GM19468 (cell line): ENCODE measurements at regions not wholly inside any gene's neighbourhood (a gene's known extent, or its start where the extent isn't known, plus 50 kb on each side); places are given as distances from the start of the nearest gene placed in this dataset.

ENCODE experiments used
- ATAC-seq: cut with Tn5 transposase; IDR thresholded peaks from one replicate; pipeline ENCODE4 v1.9.1; 2021; ENCODE audit warnings: mild to moderate bottlenecking, moderate library complexity, moderate number of reproducible peaks; ENCODE audit not compliant: unreplicated experiment; ENCODE audit errors: extremely low read depth

DNA sequence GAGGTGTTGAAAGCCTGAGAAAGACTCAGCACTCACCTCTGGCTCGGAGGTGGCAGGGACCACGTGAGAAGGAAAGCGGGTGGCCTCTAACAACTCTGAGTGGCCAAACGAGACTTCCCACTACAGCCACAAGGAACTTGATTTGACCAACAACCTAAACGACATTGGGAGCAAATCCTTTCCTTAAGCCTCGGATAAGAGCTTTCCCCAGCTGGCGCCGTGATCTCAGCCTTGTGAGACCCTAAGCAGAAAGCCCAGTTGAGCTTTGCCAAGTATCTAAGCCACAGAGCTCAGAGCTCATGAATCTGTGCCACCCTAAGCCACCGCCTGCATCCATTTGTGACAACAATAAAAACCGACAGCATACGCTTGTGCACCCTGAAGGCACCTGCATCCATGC is 636.0 kb downstream of the TBC1D22A start:
- ATAC-seq, result no peak

DNA sequence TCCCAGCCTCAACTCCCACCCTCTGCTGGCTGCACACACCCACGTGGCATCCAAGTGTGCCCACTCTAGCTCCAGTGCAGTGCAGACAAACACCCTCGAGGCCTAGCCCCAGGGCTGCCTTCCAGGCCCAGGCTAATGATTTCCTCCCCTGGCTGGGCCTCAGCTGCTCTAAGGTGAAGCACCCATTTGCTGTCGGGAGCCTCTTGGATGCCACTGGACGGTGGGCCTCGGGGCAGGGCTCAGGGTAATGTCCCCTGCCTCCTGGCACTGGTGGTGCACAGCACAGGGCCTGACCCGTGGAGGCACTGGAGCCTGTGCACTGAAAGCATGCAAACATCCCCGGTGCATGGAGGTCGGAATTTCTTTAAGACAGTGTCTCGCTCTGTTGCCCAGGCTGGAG is 635.2 kb downstream of the TBC1D22A start:
- ATAC-seq, result no peak

DNA sequence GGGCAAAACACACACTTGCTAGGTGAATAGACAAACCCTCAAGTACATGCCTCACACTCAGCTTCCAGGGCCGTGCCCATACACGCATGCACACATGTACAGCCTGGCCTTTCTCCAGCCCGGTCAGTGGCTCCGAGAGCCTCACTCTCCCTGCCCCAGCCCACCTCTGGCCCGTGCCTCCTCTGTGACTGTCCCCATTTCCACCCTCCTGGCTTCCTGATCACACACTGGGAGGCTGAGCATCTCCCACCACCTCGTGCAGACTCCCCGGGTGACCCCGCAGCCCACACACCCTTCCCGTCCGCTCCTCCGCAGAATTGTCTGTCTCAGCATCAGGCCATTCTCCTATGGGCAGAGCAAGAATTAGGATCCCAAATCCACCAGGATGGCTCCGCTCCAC is 634.1 kb downstream of the TBC1D22A start:
- no peak for ATAC-seq

DNA sequence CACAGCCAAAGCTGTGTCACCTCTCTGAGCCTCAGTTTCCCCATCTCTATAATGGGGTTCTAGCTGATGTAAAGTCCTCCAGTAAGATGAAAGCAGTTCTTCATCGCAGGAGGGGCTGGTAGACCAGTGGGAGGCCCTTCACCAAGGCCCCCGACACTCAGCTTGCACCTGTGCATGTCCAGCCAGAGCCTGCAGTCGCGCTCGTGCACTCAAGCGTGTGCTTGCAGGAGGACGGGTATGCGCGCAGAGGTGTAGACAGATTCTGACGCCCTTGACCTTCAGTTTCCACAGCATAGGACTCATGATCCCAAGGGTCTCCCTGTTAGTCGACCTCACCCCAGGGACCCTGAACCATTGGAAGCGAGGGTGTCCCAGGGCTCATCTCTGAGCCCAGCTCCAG is 633.7 kb downstream of the TBC1D22A start:
- no peak for ATAC-seq

DNA sequence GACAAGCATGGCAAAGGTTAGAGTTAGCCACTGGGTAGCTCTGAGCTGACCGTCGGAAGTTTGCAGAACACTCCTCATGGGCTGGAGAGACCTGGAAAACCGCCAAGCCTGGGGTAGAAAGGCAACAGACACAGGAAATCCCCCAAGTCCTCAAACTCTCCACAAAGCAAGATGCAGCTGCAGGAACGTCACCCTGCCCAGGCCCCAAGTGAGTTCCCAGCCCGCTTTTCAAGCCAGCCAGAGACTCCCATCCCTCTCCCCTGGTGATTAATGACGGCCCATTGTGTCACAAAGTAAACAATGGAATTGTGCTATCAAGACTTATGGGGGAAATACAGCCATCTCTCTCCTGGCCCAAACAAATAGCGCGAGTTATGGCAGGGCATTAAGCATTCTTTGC is 633.0 kb downstream of the TBC1D22A start:
- ATAC-seq, result no peak

DNA sequence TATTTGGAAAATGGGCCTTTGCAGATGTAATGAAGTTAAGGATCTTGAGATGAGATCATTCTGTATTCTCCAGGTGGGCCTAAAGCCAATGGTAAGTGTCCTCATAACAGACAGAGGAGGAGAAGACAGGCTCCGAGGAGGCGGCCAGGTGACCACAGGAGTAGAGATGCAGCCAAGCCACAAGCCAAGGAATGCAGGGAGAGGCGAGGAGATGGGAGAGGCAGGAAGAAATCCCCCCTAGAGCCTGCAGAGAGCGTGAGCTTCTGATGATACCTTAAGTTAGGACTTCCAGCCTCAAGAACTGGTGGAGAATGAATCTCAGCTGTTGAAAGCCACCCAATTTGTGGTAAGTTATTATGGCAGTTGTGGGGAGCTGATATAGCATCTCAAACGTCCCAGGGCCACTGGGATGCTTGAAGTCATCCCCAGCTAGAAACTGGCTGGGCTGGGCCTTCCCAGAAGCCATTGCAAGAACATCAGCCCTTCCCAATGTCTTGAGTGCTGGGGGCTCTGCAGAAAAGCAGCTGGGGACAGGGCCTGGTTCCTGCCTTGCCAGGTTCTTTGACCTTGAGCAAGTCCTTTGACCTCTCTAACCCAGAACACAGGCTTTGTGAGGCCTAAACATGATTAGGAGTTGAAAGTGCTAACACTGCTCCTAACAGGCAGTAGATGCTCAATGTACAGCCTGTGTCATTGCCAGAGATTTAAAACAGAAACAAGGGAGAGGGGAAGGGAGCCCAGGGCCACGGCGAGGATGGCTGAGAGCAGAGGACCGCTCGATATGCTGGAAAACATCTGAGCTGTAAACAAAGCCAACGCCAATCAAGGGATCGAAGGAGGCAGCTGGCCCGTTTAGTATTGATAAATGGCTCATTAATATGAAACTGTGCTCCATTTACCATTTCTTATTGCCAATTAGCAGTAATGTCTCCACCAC is 632.3 kb downstream of the TBC1D22A start:
- no peak for ATAC-seq

DNA sequence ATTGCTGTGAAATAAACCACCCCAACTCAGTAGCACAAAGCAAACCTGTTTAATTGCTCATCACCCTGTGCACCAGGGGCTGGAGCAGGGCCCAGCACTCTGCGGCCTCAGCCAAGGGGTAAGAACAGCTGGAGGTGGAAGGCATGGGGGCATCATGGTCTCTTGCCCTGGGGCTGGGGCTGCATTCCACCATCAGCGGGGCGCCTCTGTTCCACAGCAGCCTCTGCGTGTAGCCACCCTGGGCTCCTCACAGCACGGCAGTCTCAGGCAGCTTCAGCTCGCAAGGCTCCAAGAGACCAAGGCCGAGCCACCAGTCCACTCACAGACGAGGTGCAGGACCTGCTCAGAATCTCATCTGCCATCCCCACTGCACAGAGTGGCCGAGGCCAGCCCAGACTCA is 630.7 kb downstream of the TBC1D22A start:
- no peak for ATAC-seq

DNA sequence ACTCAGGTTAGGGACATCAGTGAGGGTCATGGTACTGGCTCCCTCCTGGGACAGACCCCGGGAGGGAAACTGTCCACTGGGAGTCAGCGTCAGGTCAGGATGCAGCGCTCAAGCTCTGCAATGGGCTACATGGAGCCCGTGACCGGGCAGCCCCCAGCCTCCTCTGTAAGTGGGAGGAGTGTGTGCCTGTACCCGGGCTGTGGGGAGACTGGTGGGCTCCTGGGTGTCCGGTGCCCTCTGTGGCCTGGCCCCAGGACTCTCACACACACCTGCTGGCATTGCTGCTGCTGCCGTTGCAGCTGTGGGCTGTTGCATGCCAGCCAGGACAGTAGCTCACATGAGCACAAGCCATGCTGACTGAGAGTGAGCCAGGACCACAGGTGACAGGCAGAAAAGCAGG is 630.3 kb downstream of the TBC1D22A start:
- no peak for ATAC-seq

DNA sequence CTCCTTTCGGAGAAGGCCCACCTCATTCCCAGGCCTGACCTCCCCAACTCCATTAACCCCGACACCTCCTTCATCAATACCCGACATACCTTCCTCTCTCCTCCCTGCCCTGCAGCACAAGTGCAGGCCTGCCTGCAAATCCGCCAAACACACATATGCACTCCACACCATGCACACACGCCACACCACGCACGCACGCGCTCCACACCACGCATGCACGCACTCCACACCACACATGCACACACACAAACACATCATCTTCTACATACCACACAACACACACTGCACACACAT is 629.6 kb downstream of the TBC1D22A start:
- ATAC-seq, result no peak

DNA sequence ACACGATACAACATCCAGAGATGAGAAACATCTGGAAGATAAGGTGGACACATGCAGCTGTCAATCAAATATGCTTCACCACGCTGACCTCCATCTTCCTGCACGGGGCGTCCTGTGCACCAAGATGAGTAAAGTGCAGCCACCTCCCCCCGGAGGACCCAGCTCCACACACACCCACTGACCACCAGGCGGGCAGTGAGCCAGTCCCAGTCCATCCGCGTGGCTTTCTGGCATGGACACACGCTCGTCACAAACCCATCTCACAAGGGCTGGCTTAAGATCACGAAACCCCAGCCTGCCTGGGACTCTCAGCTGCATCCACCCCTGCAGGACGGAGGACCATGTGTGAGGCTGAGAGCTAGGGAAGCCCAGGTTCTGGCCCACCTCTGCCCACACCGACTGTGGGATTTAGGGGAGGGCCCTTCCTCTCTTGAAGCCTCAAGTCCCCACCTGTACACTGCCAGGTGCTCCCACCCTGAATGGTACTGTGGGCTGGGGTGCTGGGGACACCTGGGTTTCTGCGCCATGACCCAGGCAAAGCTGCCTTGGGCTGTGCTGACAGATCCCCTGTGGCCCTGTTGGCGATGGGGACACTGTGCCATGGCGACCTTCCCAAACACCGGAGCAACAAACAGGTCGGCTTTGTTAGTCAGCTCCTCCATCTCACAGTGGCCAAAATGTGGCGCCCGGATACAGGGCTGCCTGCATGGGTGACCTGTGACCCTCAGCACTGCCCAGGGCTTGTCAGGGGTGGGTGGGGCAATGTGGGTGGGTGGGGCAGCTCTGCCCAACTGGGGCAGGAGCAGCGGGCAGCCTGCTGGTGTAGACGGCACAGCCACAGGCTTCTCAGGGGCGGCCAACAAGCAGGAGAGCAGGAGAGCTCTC is 629.0 kb downstream of the TBC1D22A start:
- no peak for ATAC-seq

DNA sequence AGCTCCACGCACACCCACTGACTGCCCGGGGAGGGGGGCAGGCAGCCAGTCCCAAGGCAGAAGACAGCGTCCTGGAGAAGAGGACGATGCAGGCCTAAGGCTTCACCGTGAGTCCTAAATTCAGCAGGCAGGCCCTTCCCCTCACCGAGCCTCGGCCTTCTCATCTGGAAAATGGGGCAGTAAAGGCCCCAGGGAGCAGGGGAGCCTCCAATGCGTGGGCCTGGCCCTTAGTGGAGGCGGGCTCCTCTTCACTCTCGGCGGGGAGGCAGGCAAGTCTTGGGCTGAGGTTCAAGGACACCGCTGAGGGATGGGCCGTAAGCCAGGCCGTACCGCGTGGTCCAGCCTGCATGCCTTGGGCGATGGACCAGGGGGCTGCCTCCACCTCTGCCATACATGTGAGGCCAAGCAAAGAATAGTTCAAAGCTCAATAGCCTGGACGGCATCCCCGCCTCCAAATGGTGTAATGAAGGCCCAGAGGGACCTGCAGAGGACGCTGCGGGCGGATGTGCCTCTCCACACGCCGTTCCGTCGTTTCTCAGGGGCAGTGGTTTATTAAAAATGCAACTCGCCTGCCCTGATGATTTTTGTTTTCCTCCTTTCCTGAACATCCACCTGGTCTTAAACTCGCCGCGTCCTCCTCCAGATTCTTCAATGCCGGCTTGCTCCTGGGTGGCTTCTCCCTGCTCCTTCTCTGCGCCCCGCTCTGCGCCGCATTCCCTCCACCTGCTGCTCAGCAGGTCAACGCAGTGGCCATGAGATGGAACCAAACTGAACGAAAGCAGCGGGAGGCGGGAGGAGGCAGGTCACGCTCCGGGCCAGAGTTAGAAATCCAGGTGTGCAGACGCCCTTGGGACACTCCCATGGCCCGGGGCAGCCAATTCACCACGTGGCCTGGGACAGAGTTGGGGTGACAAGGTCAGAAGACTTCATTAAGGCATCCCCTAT is 627.8 kb downstream of the TBC1D22A start:
- ATAC-seq, result no peak

DNA sequence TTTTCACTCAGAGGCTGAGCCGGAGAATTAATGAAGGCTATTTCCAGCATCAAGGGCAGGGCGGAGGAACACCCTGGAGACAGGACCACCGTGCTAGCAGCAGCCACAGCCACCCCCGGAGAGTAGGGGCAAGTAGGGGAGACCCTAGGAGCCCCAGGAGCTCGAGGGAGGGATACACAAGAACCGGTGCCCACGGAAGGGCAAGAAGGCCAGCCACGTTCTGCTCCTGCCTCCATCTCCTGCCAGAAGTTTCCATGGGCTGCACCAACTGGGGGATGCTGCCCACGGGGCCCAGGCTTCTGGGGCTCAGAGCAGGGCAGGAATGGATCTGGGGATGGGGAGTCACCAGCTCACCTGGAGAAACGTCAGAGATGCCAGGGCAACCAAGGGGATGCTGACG is 626.8 kb downstream of the TBC1D22A start:
- no peak for ATAC-seq

DNA sequence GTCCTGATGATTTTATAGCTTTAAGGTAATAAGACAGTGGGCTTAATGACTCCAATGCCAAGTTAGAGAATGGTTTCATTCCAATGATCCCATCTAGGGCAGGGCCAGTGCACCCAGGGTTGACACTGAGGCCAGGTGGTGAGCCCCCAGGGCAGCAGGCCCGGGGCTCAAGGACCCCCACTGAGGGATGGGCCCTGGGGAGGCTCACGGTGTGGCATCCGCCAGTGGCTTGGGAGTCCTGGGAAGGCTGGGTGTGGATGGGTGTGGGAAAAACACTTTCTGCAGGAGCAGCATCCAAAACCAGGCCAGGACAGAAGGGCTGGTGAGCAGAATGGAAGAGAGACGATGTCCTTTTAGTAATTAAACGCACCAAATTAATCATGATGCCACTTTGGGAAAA is 626.3 kb downstream of the TBC1D22A start:
- ATAC-seq, result no peak

DNA sequence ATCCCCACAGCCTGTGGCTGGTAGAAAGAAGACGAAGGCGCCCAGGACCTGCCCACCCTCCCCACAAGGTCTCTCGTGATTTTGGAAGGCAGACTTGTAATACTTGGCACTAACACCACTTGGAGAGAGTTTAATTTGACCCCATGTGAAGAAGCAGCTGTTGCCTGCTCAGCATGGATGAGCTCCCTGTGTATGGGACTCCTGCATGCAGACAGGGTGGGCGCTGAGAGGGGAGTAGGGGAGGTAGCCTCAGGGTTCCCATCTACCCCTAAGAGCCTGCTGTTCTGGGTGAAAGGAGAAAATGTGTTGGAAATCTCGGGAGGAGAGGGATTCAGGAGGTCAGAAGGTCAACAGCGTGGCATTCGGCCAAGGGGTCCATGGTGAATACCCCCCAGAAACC is 625.9 kb downstream of the TBC1D22A start:
- no peak for ATAC-seq

DNA sequence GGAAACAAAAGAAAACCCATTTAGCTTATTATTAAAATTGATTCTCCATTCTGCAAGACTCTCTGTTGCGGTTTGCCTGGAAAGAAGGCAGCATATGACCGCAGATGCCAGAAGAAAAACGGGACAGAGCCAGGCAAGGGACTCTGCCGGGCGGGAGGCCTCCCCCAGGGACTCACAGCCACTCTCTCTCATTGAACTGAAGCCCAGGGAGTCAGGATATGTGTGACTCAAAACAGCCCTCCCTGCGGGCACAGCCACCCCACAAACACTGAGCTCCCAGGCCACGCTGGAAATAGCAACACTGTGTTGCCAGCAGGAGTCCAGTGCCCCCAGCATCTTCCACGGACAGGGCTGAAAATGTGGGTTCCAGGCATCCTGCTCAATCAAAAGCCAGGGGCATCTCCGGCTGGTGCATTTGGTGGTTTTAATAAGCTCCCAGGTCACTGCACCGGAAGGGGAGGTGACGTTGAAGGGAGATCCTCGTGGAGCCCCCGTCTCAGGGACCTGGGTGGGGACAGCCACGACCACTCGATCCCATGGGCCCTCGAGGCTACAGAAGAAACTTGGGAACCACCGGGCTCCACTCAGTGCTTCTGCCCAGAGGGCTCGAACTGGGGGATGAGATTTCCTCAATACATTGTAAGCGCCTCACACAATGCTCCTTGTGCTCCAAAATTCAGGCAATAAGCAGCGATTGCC is 624.5 kb downstream of the TBC1D22A start:
- ATAC-seq, result no peak

DNA sequence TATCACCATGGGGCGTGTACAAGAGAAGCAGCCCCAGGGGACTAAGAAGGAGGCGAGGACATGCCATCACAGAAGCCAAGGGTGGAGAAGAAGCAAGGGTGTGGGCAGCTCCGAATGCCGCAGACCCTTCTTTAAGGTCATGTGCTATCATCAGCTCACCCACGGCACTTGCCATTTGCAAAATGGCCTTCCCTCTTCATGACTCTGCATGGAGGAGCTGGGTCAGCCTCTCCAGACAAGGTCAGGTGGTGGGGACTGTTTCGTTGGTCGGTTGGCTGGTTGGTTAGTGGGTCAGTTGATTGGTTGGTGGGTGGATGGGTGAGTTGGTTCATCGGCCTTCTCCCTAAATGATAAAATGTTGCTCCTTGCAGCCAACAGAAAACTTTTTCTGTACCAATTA is 622.5 kb downstream of the TBC1D22A start:
- no peak for ATAC-seq

DNA sequence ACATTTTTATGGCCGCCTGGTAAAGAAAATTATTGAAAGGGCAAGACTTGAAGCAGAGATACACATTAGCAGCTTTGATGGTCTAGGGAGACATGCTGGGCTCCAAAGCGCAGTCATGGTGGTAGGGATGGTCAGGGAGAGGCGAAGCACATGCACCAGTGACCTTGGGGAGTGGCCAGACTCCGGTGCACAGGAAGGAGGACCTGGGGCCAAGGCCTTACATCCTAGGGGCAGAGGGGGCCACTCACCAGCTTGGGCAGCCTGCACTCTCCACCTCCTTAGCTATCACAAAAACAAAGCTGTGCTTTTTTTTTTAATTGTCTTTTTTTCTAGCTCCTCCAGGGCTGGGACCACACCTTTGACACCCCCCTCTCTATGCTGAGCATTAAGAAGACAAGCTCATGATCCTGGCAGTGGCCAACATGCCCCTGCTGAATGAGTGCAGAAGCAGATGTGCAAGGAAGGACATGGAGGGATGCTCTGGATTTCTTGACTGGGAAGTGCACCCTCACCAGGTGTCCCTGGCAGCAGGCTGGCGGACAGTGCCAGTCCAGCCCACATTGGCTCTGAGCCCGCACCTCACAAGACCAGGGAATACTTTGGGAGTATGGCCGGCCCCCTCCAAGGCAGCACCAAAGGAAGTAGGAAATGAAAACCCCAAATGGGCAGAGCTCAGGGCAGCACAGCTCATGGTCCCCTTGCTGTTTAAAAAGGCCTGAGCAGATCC is 619.9 kb downstream of the TBC1D22A start:
- no peak for ATAC-seq

DNA sequence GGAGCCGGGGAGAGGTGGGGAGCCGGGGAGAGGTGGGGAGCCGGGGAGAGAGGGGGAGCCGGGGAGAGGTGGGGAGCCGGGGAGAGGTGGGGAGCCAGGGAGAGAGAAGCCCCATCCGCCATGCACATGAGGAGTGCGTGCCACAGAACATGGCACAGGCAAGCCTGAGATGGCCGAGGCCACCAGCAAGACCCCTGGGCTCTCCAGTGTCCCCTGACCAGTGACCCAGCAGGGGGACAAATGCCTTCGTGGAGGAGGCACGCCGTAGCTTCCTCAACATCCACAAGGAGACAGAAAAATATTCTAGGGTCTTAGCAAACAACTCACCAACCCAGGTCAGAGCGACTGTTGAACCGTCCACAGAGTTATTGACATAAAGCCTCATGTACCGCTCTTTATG is 618.8 kb downstream of the TBC1D22A start:
- no peak for ATAC-seq

DNA sequence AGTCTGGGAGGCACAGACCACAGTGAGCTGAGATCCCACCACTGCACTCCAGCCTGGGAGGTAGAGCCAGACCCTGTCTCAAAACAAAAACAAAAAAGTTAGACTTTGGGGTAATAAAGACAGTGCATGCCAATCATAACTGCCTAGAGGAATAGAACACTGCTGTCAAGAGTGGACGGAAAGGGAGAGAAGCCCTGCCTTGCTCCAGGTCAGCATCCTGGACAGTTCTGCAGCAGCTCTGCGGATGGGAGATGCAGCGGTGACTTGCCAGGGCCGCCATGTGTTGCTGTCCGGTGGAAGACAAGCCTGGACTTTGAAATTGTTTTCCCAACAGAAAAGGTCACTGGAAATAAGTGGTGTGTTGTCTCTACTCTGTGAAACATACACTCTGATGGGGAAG is 618.2 kb downstream of the TBC1D22A start:
- ATAC-seq, result no peak
